Activated T-helper 2 cell treated with anti-CD3 and anti-CD28 coated beads, Interferon-gamma antibody, Interleukin-2, Interleukin-4, amounts not matched to agents 10 μg/mL and 5 μg/mL and 100 μg/mL, durations not matched to agents 14 hours and 24 hours and 36 hours (primary cell): ENCODE measurements at regions not wholly inside any gene's neighbourhood (a gene's known extent, or its start where the extent isn't known, plus 50 kb on each side); places are given as distances from the start of the nearest gene placed in this dataset.

ENCODE experiments used
- DNase-seq: peaks from one replicate; pipeline ENCODE4 v3.0.0; 2021; ENCODE audit warnings: low spot score
- H3K27ac Mint-ChIP-seq: one replicate; pipeline ENCODE4 v1.8.0; 2021; ENCODE audit warnings: mixed read lengths
- H3K27me3 Mint-ChIP-seq: one replicate; pipeline ENCODE4 v1.8.0; 2021; ENCODE audit warnings: low read depth, mixed read lengths
- H3K36me3 Mint-ChIP-seq: one replicate; pipeline ENCODE4 v1.8.0; 2021; ENCODE audit warnings: low read depth, mixed read lengths
- H3K4me1 Mint-ChIP-seq: one replicate; pipeline ENCODE4 v1.8.0; 2021; ENCODE audit warnings: low read depth, mixed read lengths
- H3K4me3 Mint-ChIP-seq: one replicate; pipeline ENCODE4 v1.8.0; 2021; ENCODE audit warnings: low read depth, mild to moderate bottlenecking, moderate library complexity, mixed read lengths
- H3K9me3 Mint-ChIP-seq: one replicate; pipeline ENCODE4 v1.8.0; 2021; ENCODE audit warnings: mixed read lengths
- intact Hi-C: fragments of 100-400 bp; cut with micrococcal nuclease; formaldehyde crosslinking; loops from one replicate; pipeline ENCODE4 v1.15.1; 2023

DNA sequence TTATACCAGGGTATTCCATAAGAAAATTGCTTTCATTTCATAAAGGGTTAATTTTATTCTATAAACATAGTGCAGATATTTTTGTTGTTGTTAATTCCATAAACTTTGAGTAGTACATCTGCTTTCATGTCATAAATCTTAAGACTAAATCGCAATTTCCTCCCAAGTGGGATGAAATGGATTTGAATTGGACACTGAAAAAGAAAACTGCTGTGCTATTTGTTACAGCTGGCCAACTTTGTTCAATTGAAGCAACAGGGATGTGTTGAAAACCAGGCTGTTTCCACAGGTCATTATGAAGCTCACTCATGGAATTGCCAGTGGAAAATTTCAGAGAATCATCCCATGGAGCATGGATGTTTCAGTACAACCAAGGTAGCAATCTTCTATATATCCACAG, 252.5 kb upstream of the RGS18 start:
- intact Hi-C loops: no loop called here
- no peaks in the 10 kb centered on the region for H3K4me1 Mint-ChIP-seq
- no peaks in the 10 kb centered on the region for H3K36me3 Mint-ChIP-seq
- H3K27me3 Mint-ChIP-seq: no peaks in the 10 kb centered on the region
- DNase-seq: no peak
- H3K27ac Mint-ChIP-seq: no peak overlapping the region
- no peaks in the 10 kb centered on the region for H3K9me3 Mint-ChIP-seq
- H3K4me3 Mint-ChIP-seq: no peak overlapping the region

DNA sequence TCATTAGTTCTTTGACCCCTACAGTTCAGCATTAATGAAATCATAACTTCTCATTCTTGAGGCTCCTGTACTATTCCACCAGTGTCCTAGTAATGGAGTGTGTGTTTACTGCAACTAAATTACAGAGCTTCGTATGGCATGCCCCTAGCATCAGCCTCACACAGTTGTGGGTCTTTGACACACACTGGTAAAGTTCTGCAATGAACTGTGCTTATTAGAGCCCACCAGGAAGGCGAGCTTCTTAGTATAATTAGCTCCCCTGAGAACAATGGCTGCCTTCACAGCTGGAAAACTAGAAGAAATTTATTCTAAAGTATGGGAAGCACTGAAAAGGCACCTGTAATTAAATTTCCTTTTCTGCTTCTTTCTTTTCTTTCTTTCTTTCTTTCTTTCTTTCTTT, 251.1 kb upstream of the RGS18 start:
- Mint-ChIP-seq H3K36me3 (no peaks in the 10 kb centered on the region), H3K9me3 (peaks cover 3% of the 10 kb centered on the region), H3K27me3 (no peaks in the 10 kb centered on the region), H3K4me3 (no peak overlapping the region), H3K4me1 (no peaks in the 10 kb centered on the region), H3K27ac (no peak overlapping the region)
- no peak for DNase-seq
- intact Hi-C loops: no loop called here

DNA sequence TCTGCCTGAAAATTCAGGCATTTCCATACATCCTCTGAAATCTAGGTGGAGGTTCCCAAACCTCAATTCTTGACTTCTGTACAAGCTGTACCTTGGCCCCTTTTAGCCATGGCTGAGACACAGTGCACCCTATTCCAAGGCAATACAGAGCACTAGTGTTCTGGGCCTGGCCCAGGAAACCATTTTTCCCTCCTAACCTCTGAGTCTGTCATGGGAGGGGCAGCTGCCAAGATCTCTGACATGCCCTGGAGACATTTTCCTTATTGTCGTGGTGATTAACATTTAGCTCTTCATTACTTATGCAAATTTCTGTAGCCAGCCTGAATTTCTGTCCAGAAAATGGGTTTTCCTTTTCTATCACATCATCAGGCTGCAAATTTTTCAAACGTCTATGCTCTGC, 248.0 kb upstream of the RGS18 start:
- peaks cover 3% of the 10 kb centered on the region for H3K9me3 Mint-ChIP-seq
- no peaks in the 10 kb centered on the region for H3K4me1 Mint-ChIP-seq
- H3K27ac Mint-ChIP-seq: no peak overlapping the region
- no peaks in the 10 kb centered on the region for H3K36me3 Mint-ChIP-seq
- intact Hi-C loops: no loop called here
- H3K27me3 Mint-ChIP-seq: no peaks in the 10 kb centered on the region
- DNase-seq: no peak
- no peak overlapping the region for H3K4me3 Mint-ChIP-seq

DNA sequence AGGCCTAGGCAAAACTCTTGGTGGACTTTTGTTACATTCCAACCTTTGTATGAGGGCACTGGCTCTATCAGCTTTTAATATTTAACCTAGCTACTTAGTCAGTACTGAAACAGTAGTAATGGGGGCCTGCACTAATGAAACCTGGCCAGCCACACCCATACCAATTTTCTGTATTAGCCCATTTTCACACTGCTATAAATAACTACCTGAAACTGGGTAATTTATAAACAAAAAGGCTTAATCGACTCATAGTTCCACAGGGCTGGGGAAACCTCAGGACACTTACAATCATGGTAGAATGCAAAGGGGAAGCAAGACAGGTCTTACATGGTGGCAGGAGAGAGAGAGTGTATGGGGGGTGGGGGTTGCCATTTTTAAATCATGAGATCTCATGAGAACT, 245.7 kb upstream of the RGS18 start:
- Mint-ChIP-seq H3K36me3 (no peaks in the 10 kb centered on the region), H3K9me3 (peaks cover 3% of the 10 kb centered on the region), H3K4me1 (no peaks in the 10 kb centered on the region), H3K27me3 (no peaks in the 10 kb centered on the region), H3K4me3 (no peak overlapping the region), H3K27ac (no peak overlapping the region)
- no peak for DNase-seq
- intact Hi-C loops: no loop called here

DNA sequence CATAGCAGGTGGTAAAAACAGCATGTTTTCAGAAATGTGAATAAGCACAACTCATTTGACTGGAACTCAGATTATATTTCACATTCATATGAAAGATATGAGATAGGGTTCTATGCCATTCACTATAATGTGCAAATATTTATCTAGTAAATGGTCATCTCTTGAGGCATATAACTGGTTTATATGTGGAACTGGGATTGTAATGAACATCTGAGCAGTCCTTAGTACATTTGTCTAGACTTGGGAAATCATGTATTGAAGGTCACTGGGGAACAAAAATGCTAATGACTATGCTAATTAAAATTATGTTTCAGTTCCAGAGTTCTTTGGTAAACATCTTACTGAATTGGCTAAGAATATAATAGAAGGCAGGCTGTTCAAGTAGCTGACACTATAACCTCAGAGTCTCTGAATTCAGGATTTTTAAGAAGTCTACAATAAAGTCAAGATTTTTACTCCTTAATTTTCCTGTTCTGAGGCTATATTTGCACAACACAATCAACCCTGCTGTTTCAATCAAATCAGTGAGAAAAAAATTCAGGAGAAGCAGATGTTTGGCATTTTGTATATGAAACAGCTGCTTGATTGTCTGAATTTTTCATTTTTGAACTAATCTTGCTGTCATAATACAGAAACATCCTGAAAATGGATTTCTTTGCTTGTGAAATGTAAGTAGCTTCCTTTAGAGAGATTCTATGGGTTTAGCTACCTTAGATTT, 244.8 kb upstream of the RGS18 start:
- DNase-seq: no peak
- H3K4me3 Mint-ChIP-seq: no peak overlapping the region
- intact Hi-C loops: no loop called here
- H3K27me3 Mint-ChIP-seq: no peaks in the 10 kb centered on the region
- no peaks in the 10 kb centered on the region for H3K4me1 Mint-ChIP-seq
- no peaks in the 10 kb centered on the region for H3K36me3 Mint-ChIP-seq
- peaks cover 3% of the 10 kb centered on the region for H3K9me3 Mint-ChIP-seq
- H3K27ac Mint-ChIP-seq: no peak overlapping the region

DNA sequence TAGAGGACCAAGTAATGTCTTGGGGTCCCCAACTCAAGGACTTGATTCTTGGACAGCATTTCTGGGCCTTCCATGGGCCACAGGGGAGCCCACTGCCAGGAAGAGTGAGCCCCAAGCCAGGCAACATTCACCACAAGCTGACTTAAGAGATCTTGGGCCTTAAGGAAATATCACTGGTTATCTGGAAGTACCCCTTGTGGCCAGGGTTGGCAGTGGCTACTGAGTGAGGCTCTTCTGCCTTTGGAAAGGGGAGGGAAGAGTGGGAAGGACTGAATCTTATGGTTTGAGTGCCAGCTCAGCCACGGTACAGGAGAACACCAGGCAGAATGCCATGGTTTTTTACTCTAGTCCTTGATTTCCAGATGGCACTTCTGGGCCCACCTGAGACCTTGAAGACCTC, 228.9 kb upstream of the RGS18 start:
- no peak overlapping the region for H3K4me3 Mint-ChIP-seq
- H3K27me3 Mint-ChIP-seq: no peaks in the 10 kb centered on the region
- H3K4me1 Mint-ChIP-seq: no peaks in the 10 kb centered on the region
- no peaks in the 10 kb centered on the region for H3K36me3 Mint-ChIP-seq
- no peak overlapping the region for H3K27ac Mint-ChIP-seq
- DNase-seq: no peak
- H3K9me3 Mint-ChIP-seq: peaks cover 21% of the 10 kb centered on the region
- intact Hi-C loops: no loop called here

DNA sequence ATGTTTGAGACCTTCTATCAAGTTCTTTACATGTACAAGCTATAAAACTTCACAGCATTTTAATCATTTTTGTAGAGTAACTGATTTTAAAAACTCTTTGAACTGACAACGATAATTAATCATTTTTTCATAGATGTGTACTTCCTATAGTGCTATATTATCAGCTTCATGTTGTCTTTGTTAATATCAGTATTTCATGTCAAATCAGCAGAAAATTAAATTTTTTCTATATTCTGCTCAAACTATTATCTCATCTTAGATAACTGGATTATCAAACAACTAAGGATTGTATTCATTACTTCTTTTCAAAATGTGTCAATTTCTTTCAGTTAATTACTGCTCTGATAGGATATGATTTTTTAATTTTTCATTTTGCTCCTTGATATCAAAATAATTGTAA, 214.6 kb upstream of the RGS18 start:
- Mint-ChIP-seq H3K9me3 (no peaks in the 10 kb centered on the region), H3K27me3 (no peaks in the 10 kb centered on the region), H3K27ac (no peak overlapping the region), H3K4me3 (no peak overlapping the region), H3K36me3 (no peaks in the 10 kb centered on the region), H3K4me1 (no peaks in the 10 kb centered on the region)
- no peak for DNase-seq
- intact Hi-C loops: no loop called here

DNA sequence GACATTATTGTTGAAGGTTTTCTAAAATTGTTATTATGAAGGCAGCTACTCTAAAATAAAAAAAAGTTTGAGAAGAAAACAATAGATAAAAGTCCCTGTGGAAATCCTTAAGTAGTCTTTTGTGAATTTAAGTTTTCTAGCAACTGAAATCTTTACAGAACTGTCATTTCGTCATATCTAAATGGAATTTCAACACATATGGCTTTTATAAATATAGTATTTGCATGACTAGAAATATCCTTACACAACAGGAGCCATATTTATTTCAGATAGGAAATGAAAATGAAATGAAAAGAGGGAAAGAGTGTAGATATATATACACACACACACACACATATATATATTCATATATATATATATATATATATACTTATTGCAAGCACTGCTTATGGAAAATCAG, 204.7 kb upstream of the RGS18 start:
- Mint-ChIP-seq H3K36me3 (no peaks in the 10 kb centered on the region), H3K27ac (no peak overlapping the region), H3K27me3 (no peaks in the 10 kb centered on the region), H3K9me3 (no peaks in the 10 kb centered on the region), H3K4me1 (no peaks in the 10 kb centered on the region), H3K4me3 (no peak overlapping the region)
- intact Hi-C loops: no loop called here
- no peak for DNase-seq

DNA sequence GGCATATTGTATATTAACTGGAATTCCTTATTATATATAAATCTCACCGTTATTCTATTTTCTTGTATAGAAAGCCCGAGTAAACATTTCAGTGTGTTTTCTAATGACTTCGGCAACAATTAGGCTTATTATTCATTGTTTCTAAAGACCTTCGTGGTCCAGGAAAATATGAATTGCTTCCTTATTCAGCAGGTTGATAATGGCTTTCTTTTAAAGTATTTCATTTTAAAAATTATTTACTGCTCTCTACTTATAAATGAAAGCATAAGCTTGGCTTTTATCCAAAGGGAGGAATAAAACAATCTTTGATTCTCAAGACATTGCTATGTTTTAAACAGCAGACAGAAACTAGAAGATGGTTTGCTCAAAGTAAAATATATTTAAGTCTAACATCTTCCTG, 198.4 kb upstream of the RGS18 start:
- Mint-ChIP-seq H3K27ac (no peak overlapping the region), H3K4me1 (no peaks in the 10 kb centered on the region), H3K9me3 (no peaks in the 10 kb centered on the region), H3K36me3 (no peaks in the 10 kb centered on the region), H3K4me3 (no peak overlapping the region), H3K27me3 (no peaks in the 10 kb centered on the region)
- intact Hi-C loops: no loop called here
- DNase-seq: no peak

DNA sequence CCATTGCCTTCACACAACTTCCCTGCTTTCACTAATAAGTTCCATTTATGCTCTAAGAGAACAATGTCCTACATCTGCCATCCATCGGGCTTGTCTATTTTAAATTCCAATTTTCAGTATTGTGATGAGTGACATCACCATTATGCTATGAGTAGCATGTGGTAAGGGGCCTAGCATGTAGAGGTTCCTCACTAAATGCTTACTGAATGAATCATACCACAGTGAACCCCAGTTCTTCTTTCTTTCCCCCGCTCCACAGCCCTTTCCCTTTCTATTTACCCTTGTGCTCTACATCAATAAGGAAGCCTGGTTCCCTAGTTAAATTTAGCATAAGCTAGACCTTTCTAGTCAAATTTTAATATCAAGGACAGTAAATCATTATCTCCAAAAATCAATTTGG, 195.0 kb upstream of the RGS18 start:
- Mint-ChIP-seq H3K4me3 (no peak overlapping the region), H3K9me3 (no peaks in the 10 kb centered on the region), H3K4me1 (no peaks in the 10 kb centered on the region), H3K27me3 (no peaks in the 10 kb centered on the region), H3K27ac (no peak overlapping the region), H3K36me3 (no peaks in the 10 kb centered on the region)
- intact Hi-C loops: no loop called here
- no peak for DNase-seq

DNA sequence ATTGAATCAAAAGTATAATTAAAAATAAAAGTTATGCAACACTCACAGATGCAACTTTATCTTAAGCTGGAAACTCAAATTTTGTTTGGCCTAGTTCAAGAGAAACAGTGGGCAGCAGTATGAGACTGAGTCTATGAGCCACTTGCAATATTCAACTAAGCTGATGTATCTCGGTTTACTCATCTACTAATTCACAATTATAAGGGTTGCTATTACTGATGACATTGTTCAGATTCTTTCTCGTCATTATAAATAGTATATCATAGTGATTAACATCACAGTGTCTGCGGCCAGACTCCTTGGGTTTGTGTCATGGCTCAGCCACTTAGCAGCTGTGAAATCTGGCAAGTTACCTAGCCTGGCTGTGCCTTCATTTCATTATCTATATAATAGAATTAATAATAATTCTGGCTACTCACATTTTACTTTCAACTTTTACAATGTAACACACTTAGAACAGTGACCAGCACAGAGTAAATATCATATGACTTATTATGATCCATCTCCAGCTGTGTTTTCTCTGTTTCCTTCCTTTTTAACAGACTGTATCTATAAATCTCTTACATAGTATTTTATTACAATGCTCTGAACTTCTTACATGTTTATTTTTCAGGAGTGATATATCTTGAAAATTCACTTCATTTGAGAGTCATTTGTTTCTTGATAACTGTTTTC, 194.3 kb upstream of the RGS18 start:
- Mint-ChIP-seq H3K27me3 (no peaks in the 10 kb centered on the region), H3K36me3 (no peaks in the 10 kb centered on the region), H3K27ac (no peak overlapping the region), H3K9me3 (no peaks in the 10 kb centered on the region), H3K4me3 (no peak overlapping the region), H3K4me1 (no peaks in the 10 kb centered on the region)
- intact Hi-C loops: no loop called here
- DNase-seq: no peak

DNA sequence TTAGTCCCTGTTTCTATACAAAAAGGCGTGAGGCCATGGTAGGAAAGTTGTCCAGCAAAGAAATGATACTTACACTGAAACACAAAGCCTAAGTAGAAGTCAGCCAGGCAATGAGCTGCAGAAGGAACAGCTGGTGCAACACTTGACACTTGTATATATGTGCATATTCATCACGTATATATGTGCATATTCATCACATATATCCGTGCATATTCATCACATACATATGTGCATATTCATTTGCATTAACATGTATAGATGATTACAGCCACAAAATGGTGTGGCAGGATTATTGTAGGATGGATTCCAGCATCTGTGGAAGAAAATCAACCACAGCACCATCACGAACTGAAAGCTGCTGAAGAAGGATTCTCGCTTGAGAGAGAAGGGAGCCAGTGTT, 189.0 kb upstream of the RGS18 start:
- no peaks in the 10 kb centered on the region for H3K4me1 Mint-ChIP-seq
- no peak for DNase-seq
- intact Hi-C loops: no loop called here
- H3K4me3 Mint-ChIP-seq: no peak overlapping the region
- H3K27ac Mint-ChIP-seq: no peak overlapping the region
- peaks cover under 1% of the 10 kb centered on the region for H3K9me3 Mint-ChIP-seq
- H3K36me3 Mint-ChIP-seq: no peaks in the 10 kb centered on the region
- H3K27me3 Mint-ChIP-seq: no peaks in the 10 kb centered on the region

DNA sequence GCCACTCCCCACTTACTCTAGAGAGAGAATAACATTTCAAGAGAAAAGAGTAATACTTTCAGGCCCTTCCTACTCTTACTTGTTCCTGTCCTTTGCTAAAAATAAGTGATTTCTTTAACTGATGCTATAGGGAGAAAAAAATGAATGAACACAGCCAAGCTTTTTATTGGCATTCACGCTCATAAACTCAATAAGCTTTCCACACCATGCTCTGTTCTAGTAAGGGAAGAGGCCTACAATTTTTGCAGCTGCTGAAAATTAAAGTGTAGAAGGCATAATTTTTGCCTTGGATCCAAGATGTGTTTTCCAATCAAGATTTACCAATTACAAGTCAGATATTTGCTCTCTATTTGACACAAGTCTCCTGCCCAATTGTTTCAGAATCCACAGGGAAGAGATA, 188.1 kb upstream of the RGS18 start:
- Mint-ChIP-seq H3K27ac (no peak overlapping the region), H3K27me3 (no peaks in the 10 kb centered on the region), H3K36me3 (no peaks in the 10 kb centered on the region), H3K4me1 (no peaks in the 10 kb centered on the region), H3K4me3 (no peak overlapping the region), H3K9me3 (peaks cover 6% of the 10 kb centered on the region)
- DNase-seq: no peak
- intact Hi-C loops: no loop called here

DNA sequence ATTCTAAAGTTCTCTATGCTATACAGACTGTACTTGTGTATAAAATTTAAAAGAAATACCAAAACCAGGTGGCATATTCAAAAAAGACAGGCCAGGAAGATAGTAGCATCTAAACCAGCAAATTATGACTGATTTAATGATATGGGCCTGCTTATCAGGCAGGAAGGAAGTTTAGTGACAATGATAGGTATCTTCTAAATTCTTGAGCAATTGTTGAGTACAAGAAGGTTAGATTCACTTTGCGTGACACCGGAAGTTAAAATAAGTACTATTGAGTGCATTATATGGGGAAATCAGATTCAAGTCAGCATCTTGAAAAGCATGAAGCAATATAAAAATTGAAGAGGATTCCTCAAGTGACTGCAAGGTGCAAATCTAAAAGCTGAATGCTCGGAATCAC, 186.8 kb upstream of the RGS18 start:
- Mint-ChIP-seq H3K36me3 (no peaks in the 10 kb centered on the region), H3K27ac (no peak overlapping the region), H3K9me3 (peaks cover 6% of the 10 kb centered on the region), H3K4me1 (no peaks in the 10 kb centered on the region), H3K4me3 (no peak overlapping the region), H3K27me3 (no peaks in the 10 kb centered on the region)
- intact Hi-C loops: no loop called here
- DNase-seq: no peak
